ENCODE measurements at regions not wholly inside any gene's neighbourhood (a gene's known extent, or its start where the extent isn't known, plus 50 kb on each side); places are given as distances from the start of the nearest gene placed in this dataset.

DNA sequence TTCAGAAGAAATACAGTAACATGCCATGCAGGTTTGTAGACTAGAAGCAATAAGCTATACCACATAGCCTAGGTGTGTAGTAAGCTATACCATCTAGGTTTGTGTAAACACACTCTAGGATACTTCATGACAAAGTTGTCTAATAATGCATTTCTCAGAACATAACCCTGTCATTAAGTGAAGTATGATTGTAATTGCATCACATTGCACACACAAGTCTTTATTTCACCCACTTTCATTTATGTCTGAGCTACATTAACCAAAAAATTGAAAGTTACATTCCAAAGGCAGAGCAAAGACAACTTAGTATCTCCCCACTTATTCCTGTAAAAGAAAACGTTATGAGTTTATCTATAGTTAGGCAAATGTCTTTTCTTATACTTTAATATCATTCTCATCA is 64.5 kb upstream of the ATF3 start:
- Histone ChIP-seq H3K27ac (peak overlapping the region in 2 of 4 donors; percentile 89 to 91), H3K9me3 (no peaks in the 10 kb centered on the region), H3K4me3 (no peak overlapping the region), H3K4me1 (peaks cover 0 to 15% (median 6%) of the 10 kb centered on the region in 4 donors), H3K36me3 (no peaks in the 10 kb centered on the region), H3K27me3 (no peaks in the 10 kb centered on the region)
- DNase-seq (ENCODE audit: low spot score in 2 of 2) = no peak
- 59 to 83% methylated on average over 1 of the region's 1 CpG for WGBS, 2 donors
- TF ChIP-seq POLR2A (IDR thresholded peaks at IDR 0.05) = no peak
- TF ChIP-seq EP300 (IDR thresholded peaks at IDR 0.05) = no peak
- TF ChIP-seq, protein P1, sequence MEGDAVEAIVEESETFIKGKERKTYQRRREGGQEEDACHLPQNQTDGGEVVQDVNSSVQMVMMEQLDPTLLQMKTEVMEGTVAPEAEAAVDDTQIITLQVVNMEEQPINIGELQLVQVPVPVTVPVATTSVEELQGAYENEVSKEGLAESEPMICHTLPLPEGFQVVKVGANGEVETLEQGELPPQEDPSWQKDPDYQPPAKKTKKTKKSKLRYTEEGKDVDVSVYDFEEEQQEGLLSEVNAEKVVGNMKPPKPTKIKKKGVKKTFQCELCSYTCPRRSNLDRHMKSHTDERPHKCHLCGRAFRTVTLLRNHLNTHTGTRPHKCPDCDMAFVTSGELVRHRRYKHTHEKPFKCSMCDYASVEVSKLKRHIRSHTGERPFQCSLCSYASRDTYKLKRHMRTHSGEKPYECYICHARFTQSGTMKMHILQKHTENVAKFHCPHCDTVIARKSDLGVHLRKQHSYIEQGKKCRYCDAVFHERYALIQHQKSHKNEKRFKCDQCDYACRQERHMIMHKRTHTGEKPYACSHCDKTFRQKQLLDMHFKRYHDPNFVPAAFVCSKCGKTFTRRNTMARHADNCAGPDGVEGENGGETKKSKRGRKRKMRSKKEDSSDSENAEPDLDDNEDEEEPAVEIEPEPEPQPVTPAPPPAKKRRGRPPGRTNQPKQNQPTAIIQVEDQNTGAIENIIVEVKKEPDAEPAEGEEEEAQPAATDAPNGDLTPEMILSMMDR (IDR thresholded peaks at IDR 0.05) = no peak

DNA sequence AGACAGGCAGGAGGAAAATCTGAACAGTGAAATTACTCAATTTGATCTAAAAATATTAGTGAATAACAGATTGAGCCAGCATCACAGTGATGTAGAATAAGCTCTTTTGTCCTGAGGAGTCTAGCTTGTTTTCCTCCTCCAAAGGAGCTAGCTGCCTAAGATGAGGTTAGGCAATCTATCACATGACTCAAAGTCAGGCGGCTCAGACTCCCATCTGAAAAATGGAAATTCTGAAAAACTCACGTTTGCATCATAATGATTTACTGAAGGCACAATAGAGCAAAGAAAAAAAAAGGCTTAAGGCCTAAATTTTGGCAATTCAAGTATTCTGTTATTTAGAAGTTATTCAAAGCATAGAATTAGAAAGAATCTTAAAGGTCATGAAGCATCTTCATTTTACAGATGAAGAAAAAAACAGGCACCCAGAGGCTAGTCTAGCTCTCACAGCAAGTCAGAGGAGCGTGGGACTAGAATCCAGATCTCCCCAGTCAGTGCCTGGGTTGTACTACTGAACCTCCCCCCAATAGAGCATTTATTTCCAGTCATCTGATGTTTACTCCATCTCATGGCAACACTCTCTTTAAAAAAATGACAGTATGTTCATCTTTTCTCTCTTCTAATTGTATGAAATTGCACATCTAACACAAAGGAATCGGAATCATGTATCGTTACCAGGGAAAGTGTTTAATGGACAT is 62.5 kb upstream of the ATF3 start:
- WGBS, 2 donors = 61 to 65% methylated on average over 5 of the region's 5 CpGs
- no peaks in the 10 kb centered on the region for H3K27me3 ChIP-seq
- no peak overlapping the region for H3K4me3 ChIP-seq
- DNase-seq (ENCODE audit: low spot score in 2 of 2) = peak in 1 of 2 donors; percentile 79
- H3K9me3 ChIP-seq = no peaks in the 10 kb centered on the region
- no peaks in the 10 kb centered on the region for H3K36me3 ChIP-seq
- H3K27ac ChIP-seq = peak overlapping the region; percentile 68 to 91 (median 84)
- H3K4me1 ChIP-seq = peaks cover 0 to 15% (median 3%) of the 10 kb centered on the region in 4 donors
- TF ChIP-seq POLR2A (IDR thresholded peaks at IDR 0.05) = peak in 1 of 2 donors; percentile 35
- TF ChIP-seq EP300 (IDR thresholded peaks at IDR 0.05) = peak; percentile 98
- TF ChIP-seq, protein P1 (IDR thresholded peaks at IDR 0.05) = no peak

DNA sequence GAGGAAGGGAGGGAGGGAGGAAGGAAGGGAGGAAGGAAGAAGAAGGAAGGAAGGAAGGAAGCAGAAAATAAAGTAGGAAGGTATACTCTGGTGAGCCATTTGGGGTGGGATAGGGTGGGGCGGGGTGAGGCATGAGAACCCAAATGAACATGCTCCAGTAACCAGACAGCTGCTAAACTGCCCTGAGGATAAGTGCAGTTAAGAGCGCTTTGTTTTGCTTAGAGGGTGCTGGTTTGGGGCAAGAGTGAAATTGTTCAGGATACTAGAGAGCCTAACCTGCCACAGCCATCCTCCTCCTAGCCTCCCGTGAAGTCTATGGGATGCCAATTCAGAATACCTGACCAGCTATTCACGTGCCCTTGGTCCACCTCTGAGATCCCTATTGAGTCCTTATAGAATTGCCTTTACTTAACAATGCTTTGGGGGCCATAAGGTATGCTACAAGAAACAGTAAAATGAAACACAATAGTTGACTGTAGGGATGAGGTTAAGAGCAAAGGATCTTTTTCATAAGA is 59.0 kb upstream of the ATF3 start:
- no peak overlapping the region for H3K27ac ChIP-seq
- no peaks in the 10 kb centered on the region for H3K9me3 ChIP-seq
- DNase-seq (ENCODE audit: low spot score in 2 of 2) = no peak
- 69 to 76% methylated on average over 4 of the region's 4 CpGs for WGBS, 2 donors
- no peaks in the 10 kb centered on the region for H3K27me3 ChIP-seq
- H3K4me1 ChIP-seq = peaks cover 0 to 15% (median 3%) of the 10 kb centered on the region in 4 donors
- no peaks in the 10 kb centered on the region for H3K36me3 ChIP-seq
- no peak overlapping the region for H3K4me3 ChIP-seq
- no peak for TF ChIP-seq POLR2A (IDR thresholded peaks at IDR 0.05)
- no peak for TF ChIP-seq EP300 (IDR thresholded peaks at IDR 0.05)
- TF ChIP-seq, protein P1 (IDR thresholded peaks at IDR 0.05) = no peak

DNA sequence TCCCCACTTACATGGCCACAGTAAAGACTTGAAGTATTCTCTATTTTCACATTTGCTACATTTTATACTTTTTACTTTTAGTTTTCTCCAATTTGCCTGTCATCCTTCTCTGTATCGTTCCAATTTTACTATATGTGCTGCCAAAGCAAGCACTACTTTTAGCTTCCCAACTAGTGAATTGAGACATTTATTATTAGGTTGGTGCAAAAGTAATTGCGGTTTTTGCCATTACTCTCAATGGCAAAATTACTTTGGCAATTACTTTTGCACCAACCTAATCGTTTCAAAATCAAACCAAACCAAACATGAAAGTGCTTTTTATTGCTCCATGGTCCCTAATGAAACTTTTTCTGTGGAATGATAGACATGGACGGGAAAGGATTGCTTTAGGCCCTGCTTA is 56.6 kb upstream of the ATF3 start:
- H3K36me3 ChIP-seq = no peaks in the 10 kb centered on the region
- no peaks in the 10 kb centered on the region for H3K27me3 ChIP-seq
- no peak overlapping the region for H3K4me3 ChIP-seq
- H3K9me3 ChIP-seq = no peaks in the 10 kb centered on the region
- no peak overlapping the region for H3K27ac ChIP-seq
- TF ChIP-seq EP300 (IDR thresholded peaks at IDR 0.05) = no peak
- TF ChIP-seq, protein P1 (IDR thresholded peaks at IDR 0.05) = no peak
- TF ChIP-seq POLR2A (IDR thresholded peaks at IDR 0.05) = no peak
- H3K4me1 ChIP-seq = no peaks in the 10 kb centered on the region
- WGBS, 2 donors = 76 to 84% methylated on average over 4 of the region's 4 CpGs
- DNase-seq (ENCODE audit: low spot score in 2 of 2) = no peak

DNA sequence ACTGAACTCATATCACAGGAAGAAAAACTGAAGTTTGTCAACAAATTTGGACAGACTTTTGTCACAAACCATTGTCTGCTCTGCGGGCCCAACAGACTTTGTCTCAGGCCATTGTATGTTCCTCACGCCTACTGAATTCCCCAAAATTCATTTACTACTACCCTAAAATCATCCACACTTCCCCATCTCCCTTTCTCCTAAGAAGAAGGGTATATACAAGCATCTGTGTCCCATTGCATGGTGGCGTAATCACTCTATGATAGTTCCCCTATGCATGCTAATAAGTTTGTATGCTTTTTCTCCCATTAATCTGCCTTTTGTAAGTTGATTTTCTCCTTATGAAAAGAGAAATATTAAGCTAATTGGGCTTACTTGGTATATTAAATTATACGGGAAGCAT is 54.9 kb upstream of the ATF3 start:
- H3K9me3 ChIP-seq = no peaks in the 10 kb centered on the region
- DNase-seq (ENCODE audit: low spot score in 2 of 2) = no peak
- H3K27me3 ChIP-seq = no peaks in the 10 kb centered on the region
- TF ChIP-seq POLR2A (IDR thresholded peaks at IDR 0.05) (no peak), EP300 (IDR thresholded peaks at IDR 0.05) (no peak)
- TF ChIP-seq, protein P1 (IDR thresholded peaks at IDR 0.05) = no peak
- no peaks in the 10 kb centered on the region for H3K36me3 ChIP-seq
- peaks cover 0 to 6% (median 2%) of the 10 kb centered on the region in 4 donors for H3K4me1 ChIP-seq
- H3K27ac ChIP-seq = no peak overlapping the region
- WGBS, 2 donors = 79 to 89% methylated on average over 4 of the region's 4 CpGs
- H3K4me3 ChIP-seq = no peak overlapping the region

All from tibial nerve (tissue), 4 donors.